Upper lobe of left lung (tissue), 4 donors: ENCODE measurements at regions not wholly inside any gene's neighbourhood (a gene's known extent, or its start where the extent isn't known, plus 50 kb on each side); places are given as distances from the start of the nearest gene placed in this dataset.

Source experiments
- CTCF ChIP-seq, 6 experiments: fragments of 450-650 bp in 4 of 6; fragments of 200-600 bp in 2 of 6; sonication (generic) in 2 of 6; IDR thresholded peaks; one replicate each; pipeline ENCODE4 v1.5.1; 2016 to 2019; ENCODE audit warnings: antibody characterized with exemption in 6 of 6
- EP300 ChIP-seq, 4 donors: sonication (generic); formaldehyde crosslinking; IDR thresholded peaks; one replicate each; pipeline ENCODE4 v1.5.1; 2017; ENCODE audit warnings: antibody characterized with exemption in 4 of 4, control low read depth in 2 of 4
- POLR2A ChIP-seq, 4 donors: fragments of 450-650 bp; IDR thresholded peaks; one replicate each; pipeline ENCODE4 v1.5.1; 2016 to 2017; ENCODE audit warnings: antibody characterized with exemption in 4 of 4, mild to moderate bottlenecking in 2 of 4
- POLR2AphosphoS5 ChIP-seq, 2 donors: sonication (generic); formaldehyde crosslinking; IDR thresholded peaks; one replicate each; pipeline ENCODE4 v1.5.1; 2017; ENCODE audit warnings: antibody characterized with exemption in 2 of 2

- TF ChIP-seq POLR2A (IDR thresholded peaks at IDR 0.05) (no peak), CTCF (IDR thresholded peaks at IDR 0.05) (no peak), EP300 (IDR thresholded peaks at IDR 0.05) (no peak), POLR2AphosphoS5 (IDR thresholded peaks at IDR 0.05) (no peak)
Measured at GRCh38 chr5:60077292-60077691, 183.8 kb upstream of the PDE4D start.
